ENCODE measurements at regions not wholly inside any gene's neighbourhood (a gene's known extent, or its start where the extent isn't known, plus 50 kb on each side); places are given as distances from the start of the nearest gene placed in this dataset.

DNA sequence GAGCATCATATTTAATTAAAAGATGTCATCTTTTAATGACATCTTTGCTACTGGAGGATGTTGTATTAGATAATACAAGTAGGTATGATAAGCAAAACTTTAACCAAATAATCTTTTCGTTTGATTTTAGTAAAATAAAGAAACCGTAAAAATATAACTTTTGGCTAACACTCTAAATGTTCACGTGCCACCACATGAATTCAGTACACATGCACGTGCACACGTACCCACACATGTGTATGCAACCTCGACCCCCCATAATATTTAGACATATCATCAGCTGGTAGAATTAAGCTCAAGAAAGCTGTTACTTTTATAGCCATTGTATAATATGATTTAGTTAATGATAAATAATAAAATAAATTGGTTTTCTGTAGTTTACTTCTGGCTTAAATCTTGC, 566.6 kb upstream of the FBXO33 start:
- Histone ChIP-seq H3K27me3 (replicated peaks; ENCODE audit: control insufficient read depth, insufficient read depth, low read length) (no peaks in the 10 kb centered on the region), H3K9ac (ENCODE audit: low read length) (no peak overlapping the region), H3K4me1 (ENCODE audit: control insufficient read depth, insufficient read depth, low read length) (peaks cover 3% of the 10 kb centered on the region)

GRCh38 chr14:39998114-39998513, 565.9 kb upstream of the FBXO33 start:
- H3K9ac ChIP-seq (ENCODE audit: low read length) = no peak overlapping the region
- DNase-seq (ENCODE audit: low read depth) = no peak
- no peak overlapping the region for H3K4me3 ChIP-seq (ENCODE audit: low read length)
- H3K36me3 ChIP-seq (ENCODE audit: control insufficient read depth, insufficient read depth, low read length, severe bottlenecking) = no peaks in the 10 kb centered on the region
- no peaks in the 10 kb centered on the region for H3K9me3 ChIP-seq (ENCODE audit: control insufficient read depth, low read length)
- H3K4me1 ChIP-seq (ENCODE audit: control insufficient read depth, insufficient read depth, low read length) = peaks cover 3% of the 10 kb centered on the region
- H3K27me3 ChIP-seq (replicated peaks; ENCODE audit: control insufficient read depth, insufficient read depth, low read length) = no peaks in the 10 kb centered on the region

More for the DNA sequence above, 566.6 kb upstream of the FBXO33 start:
- Histone ChIP-seq H3K4me3 (ENCODE audit: low read length) (no peak overlapping the region), H3K36me3 (ENCODE audit: control insufficient read depth, insufficient read depth, low read length, severe bottlenecking) (no peaks in the 10 kb centered on the region), H3K9me3 (ENCODE audit: control insufficient read depth, low read length) (no peaks in the 10 kb centered on the region)
- DNase-seq (ENCODE audit: low read depth) = no peak

DNA sequence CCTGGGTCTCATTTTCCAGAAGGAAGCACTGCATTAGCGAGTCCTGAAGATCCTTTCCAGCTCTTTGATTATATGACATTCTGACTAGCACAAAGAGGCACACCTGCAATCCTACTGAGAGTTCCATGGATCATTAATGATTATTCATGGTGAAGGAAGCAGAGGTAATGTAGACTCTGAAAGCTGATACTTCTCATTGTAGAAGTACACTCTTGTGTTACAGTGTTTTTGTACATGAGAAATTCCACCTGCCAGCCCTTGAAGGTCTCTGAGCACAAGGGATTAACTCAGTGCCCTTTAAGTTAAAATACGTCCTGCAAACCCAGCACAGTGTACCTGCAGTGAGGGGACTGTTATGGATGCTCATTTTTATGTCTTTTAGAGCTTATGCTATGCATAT, 558.8 kb upstream of the FBXO33 start:
- Histone ChIP-seq H3K36me3 (ENCODE audit: control insufficient read depth, insufficient read depth, low read length, severe bottlenecking) (no peaks in the 10 kb centered on the region), H3K4me3 (ENCODE audit: low read length) (no peak overlapping the region), H3K4me1 (ENCODE audit: control insufficient read depth, insufficient read depth, low read length) (peaks cover 1% of the 10 kb centered on the region), H3K9ac (ENCODE audit: low read length) (no peak overlapping the region), H3K27me3 (replicated peaks; ENCODE audit: control insufficient read depth, insufficient read depth, low read length) (no peaks in the 10 kb centered on the region), H3K9me3 (ENCODE audit: control insufficient read depth, low read length) (no peaks in the 10 kb centered on the region)
- DNase-seq (ENCODE audit: low read depth) = no peak

DNA sequence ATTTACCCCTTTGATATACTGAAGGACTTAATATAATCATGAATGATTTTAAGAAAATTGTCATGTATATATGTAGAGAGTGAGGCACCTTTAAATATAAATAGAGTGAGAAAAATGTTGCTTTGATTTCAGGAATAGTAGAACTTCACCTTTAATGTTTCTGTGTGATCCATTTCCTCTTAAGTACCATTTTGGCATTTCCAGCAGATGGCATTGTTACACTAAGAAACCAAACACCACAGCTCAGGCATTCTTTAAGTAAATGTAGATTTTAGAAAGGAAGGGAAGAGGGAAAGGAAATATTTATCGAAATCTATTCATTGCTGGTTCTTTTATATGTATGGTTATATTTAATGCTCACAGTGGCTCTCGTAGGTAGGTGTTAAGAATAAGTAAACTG, 556.7 kb upstream of the FBXO33 start:
- Histone ChIP-seq H3K9ac (ENCODE audit: low read length) (no peak overlapping the region), H3K36me3 (ENCODE audit: control insufficient read depth, insufficient read depth, low read length, severe bottlenecking) (no peaks in the 10 kb centered on the region), H3K4me1 (ENCODE audit: control insufficient read depth, insufficient read depth, low read length) (no peaks in the 10 kb centered on the region), H3K4me3 (ENCODE audit: low read length) (no peak overlapping the region), H3K9me3 (ENCODE audit: control insufficient read depth, low read length) (no peaks in the 10 kb centered on the region), H3K27me3 (replicated peaks; ENCODE audit: control insufficient read depth, insufficient read depth, low read length) (no peaks in the 10 kb centered on the region)
- peak; percentile 4 for DNase-seq (ENCODE audit: low read depth)

DNA sequence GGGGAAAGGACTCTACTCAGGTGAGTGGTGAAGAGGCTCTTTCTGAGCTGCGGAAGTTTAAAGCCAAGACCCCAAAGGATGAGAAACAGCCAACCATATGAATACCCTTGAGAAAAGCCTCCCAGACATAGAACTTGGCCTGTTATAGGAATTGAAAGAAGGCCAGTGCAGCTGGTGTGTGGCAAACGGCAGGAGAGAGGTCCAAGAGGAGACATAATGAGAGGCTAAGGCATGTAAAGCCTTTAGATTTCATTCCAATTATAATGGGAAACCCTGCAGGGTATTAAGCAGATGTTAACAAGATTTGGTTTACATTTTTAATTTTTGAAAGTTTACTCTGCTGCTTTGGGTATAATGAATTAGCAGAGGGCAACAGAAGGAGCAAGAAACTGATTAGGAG, 552.1 kb upstream of the FBXO33 start:
- no peaks in the 10 kb centered on the region for H3K4me1 ChIP-seq (ENCODE audit: control insufficient read depth, insufficient read depth, low read length)
- H3K36me3 ChIP-seq (ENCODE audit: control insufficient read depth, insufficient read depth, low read length, severe bottlenecking) = no peaks in the 10 kb centered on the region
- no peaks in the 10 kb centered on the region for H3K9me3 ChIP-seq (ENCODE audit: control insufficient read depth, low read length)
- no peak overlapping the region for H3K4me3 ChIP-seq (ENCODE audit: low read length)
- H3K27me3 ChIP-seq (replicated peaks; ENCODE audit: control insufficient read depth, insufficient read depth, low read length) = no peaks in the 10 kb centered on the region
- no peak for DNase-seq (ENCODE audit: low read depth)
- H3K9ac ChIP-seq (ENCODE audit: low read length) = no peak overlapping the region

GRCh38 chr14:39977198-39977597, 545.0 kb upstream of the FBXO33 start:
- H3K4me1 ChIP-seq (ENCODE audit: control insufficient read depth, insufficient read depth, low read length) = no peaks in the 10 kb centered on the region
- no peaks in the 10 kb centered on the region for H3K36me3 ChIP-seq (ENCODE audit: control insufficient read depth, insufficient read depth, low read length, severe bottlenecking)
- H3K27me3 ChIP-seq (replicated peaks; ENCODE audit: control insufficient read depth, insufficient read depth, low read length) = no peaks in the 10 kb centered on the region
- H3K9me3 ChIP-seq (ENCODE audit: control insufficient read depth, low read length) = no peaks in the 10 kb centered on the region
- no peak overlapping the region for H3K4me3 ChIP-seq (ENCODE audit: low read length)
- DNase-seq (ENCODE audit: low read depth) = no peak
- H3K9ac ChIP-seq (ENCODE audit: low read length) = no peak overlapping the region

DNA sequence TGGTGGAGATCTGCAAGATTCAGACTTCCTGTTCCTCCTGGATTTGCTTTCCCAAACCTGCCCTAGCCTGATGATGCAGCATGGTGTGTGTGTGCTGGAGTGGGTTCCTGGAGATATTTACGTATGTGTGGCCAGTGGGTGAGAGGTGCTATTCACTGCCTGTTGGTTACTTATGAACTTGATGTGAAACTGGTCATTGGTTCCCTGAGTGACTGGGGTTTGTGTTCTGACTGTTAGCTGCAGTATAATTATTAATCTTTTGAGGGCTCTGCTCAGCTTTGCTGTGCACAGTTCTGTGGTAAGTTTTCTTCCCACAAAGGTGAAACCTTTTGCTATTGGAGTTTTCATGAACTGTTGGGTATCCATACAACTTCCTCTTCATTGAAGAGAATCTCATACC, 541.8 kb upstream of the FBXO33 start:
- no peaks in the 10 kb centered on the region for H3K27me3 ChIP-seq (replicated peaks; ENCODE audit: control insufficient read depth, insufficient read depth, low read length)
- no peak for DNase-seq (ENCODE audit: low read depth)
- H3K9me3 ChIP-seq (ENCODE audit: control insufficient read depth, low read length) = no peaks in the 10 kb centered on the region
- H3K36me3 ChIP-seq (ENCODE audit: control insufficient read depth, insufficient read depth, low read length, severe bottlenecking) = no peaks in the 10 kb centered on the region
- H3K4me3 ChIP-seq (ENCODE audit: low read length) = no peak overlapping the region
- H3K9ac ChIP-seq (ENCODE audit: low read length) = no peak overlapping the region
- no peaks in the 10 kb centered on the region for H3K4me1 ChIP-seq (ENCODE audit: control insufficient read depth, insufficient read depth, low read length)

- no peaks in the 10 kb centered on the region for H3K36me3 ChIP-seq (ENCODE audit: control insufficient read depth, insufficient read depth, low read length, severe bottlenecking)
- DNase-seq (ENCODE audit: low read depth) = no peak
- no peak overlapping the region for H3K9ac ChIP-seq (ENCODE audit: low read length)
- H3K9me3 ChIP-seq (ENCODE audit: control insufficient read depth, low read length) = no peaks in the 10 kb centered on the region
- no peak overlapping the region for H3K4me3 ChIP-seq (ENCODE audit: low read length)
- no peaks in the 10 kb centered on the region for H3K4me1 ChIP-seq (ENCODE audit: control insufficient read depth, insufficient read depth, low read length)
- no peaks in the 10 kb centered on the region for H3K27me3 ChIP-seq (replicated peaks; ENCODE audit: control insufficient read depth, insufficient read depth, low read length)
Observed at GRCh38 chr14:39972704-39973103, 540.5 kb upstream of the FBXO33 start.

DNA sequence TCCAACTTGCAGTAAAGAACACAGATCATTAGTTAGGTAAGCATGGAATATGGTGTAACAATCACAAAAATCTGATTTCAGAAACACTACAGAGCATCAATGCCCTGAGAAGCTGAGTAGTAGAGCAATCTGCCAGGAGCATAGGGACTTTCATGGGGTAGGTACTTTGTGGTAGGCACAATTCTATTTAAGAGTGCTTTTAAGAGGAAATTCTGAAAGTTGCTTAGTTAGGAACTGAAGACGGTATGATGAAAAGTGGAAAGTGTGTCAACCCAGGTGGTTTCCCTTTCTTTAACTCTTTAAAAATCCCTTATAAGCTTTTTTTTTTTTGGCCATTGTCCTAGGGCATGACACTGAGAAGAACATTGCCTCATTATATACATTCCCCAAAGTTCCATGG, 535.7 kb upstream of the FBXO33 start:
- DNase-seq (ENCODE audit: low read depth) = no peak
- Histone ChIP-seq H3K4me1 (ENCODE audit: control insufficient read depth, insufficient read depth, low read length) (no peaks in the 10 kb centered on the region), H3K4me3 (ENCODE audit: low read length) (no peak overlapping the region), H3K9ac (ENCODE audit: low read length) (no peak overlapping the region), H3K27me3 (replicated peaks; ENCODE audit: control insufficient read depth, insufficient read depth, low read length) (no peaks in the 10 kb centered on the region), H3K36me3 (ENCODE audit: control insufficient read depth, insufficient read depth, low read length, severe bottlenecking) (no peaks in the 10 kb centered on the region), H3K9me3 (ENCODE audit: control insufficient read depth, low read length) (peaks cover 2% of the 10 kb centered on the region)

- Histone ChIP-seq H3K27me3 (replicated peaks; ENCODE audit: control insufficient read depth, insufficient read depth, low read length) (no peaks in the 10 kb centered on the region), H3K9ac (ENCODE audit: low read length) (no peak overlapping the region), H3K4me3 (ENCODE audit: low read length) (no peak overlapping the region), H3K4me1 (ENCODE audit: control insufficient read depth, insufficient read depth, low read length) (no peaks in the 10 kb centered on the region), H3K36me3 (ENCODE audit: control insufficient read depth, insufficient read depth, low read length, severe bottlenecking) (no peaks in the 10 kb centered on the region), H3K9me3 (ENCODE audit: control insufficient read depth, low read length) (peaks cover 6% of the 10 kb centered on the region)
- DNase-seq (ENCODE audit: low read depth) = no peak
Observed at GRCh38 chr14:39957987-39958386, 525.8 kb upstream of the FBXO33 start.

GRCh38 chr14:39957290-39957689, 525.1 kb upstream of the FBXO33 start:
- no peaks in the 10 kb centered on the region for H3K36me3 ChIP-seq (ENCODE audit: control insufficient read depth, insufficient read depth, low read length, severe bottlenecking)
- H3K4me1 ChIP-seq (ENCODE audit: control insufficient read depth, insufficient read depth, low read length) = no peaks in the 10 kb centered on the region
- no peak overlapping the region for H3K4me3 ChIP-seq (ENCODE audit: low read length)
- no peaks in the 10 kb centered on the region for H3K27me3 ChIP-seq (replicated peaks; ENCODE audit: control insufficient read depth, insufficient read depth, low read length)
- H3K9me3 ChIP-seq (ENCODE audit: control insufficient read depth, low read length) = peaks cover 8% of the 10 kb centered on the region
- no peak for DNase-seq (ENCODE audit: low read depth)
- H3K9ac ChIP-seq (ENCODE audit: low read length) = no peak overlapping the region

DNA sequence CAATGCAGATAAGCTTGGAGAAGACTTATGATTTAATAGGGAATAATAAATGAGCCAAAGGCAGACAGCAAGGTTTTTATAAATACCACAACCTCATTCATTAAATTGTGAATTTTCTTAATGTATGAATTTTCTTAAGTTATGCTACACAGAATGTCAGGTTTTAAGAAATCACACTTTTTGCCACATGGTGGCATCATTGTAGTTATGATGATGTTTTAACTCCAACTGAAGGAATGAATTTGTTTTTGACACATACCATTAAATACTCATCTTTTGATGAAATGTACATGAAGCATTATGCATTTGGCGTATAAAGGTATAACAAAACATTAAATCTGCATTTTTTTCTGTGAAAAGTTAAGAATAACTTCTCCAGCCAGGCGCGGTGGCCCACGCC, 524.1 kb upstream of the FBXO33 start:
- Histone ChIP-seq H3K9me3 (ENCODE audit: control insufficient read depth, low read length) (peaks cover 8% of the 10 kb centered on the region), H3K4me3 (ENCODE audit: low read length) (no peak overlapping the region), H3K4me1 (ENCODE audit: control insufficient read depth, insufficient read depth, low read length) (no peaks in the 10 kb centered on the region), H3K27me3 (replicated peaks; ENCODE audit: control insufficient read depth, insufficient read depth, low read length) (no peaks in the 10 kb centered on the region), H3K9ac (ENCODE audit: low read length) (no peak overlapping the region), H3K36me3 (ENCODE audit: control insufficient read depth, insufficient read depth, low read length, severe bottlenecking) (no peaks in the 10 kb centered on the region)
- no peak for DNase-seq (ENCODE audit: low read depth)

Measured in adipocyte (in vitro differentiated cells).